ENCODE measurements at regions not wholly inside any gene's neighbourhood (a gene's known extent, or its start where the extent isn't known, plus 50 kb on each side); places are given as distances from the start of the nearest gene placed in this dataset.

DNA sequence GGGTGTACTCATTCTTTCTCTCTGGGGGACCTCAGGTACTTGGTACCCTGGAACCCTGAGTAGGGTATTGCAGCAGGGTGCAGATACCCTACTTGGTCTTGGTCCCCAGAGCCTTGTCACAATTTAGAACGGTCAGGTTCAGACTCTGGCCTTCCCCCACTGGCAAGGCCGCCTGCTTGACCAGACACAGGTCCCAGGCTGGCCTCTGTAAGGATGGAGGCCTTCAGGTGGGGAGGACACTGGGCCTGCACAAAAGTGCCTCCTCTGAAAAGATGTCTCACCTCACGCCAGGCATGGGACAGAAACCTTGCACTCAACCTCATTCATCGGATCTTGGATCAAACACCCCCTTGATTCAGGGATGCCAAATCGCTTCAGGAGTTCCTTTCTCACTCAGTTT, 158.4 kb downstream of the KLF13 start:
- peak overlapping the region; percentile 85 for H3K4me3 Mint-ChIP-seq
- H3K36me3 Mint-ChIP-seq = peaks cover 3% of the 10 kb centered on the region
- no peak overlapping the region for H3K27ac Mint-ChIP-seq
- DNase-seq (ENCODE audit: low spot score in 2 of 2) (no peak), ATAC-seq (ENCODE audit: low read depth) (no peak)
- H3K4me1 Mint-ChIP-seq = peaks cover 21% of the 10 kb centered on the region
- peaks cover 8% of the 10 kb centered on the region for H3K27me3 Mint-ChIP-seq
- no peaks in the 10 kb centered on the region for H3K9me3 Mint-ChIP-seq

- ATAC-seq (ENCODE audit: low read depth) = no peak
- Mint-ChIP-seq H3K36me3 (peaks cover 3% of the 10 kb centered on the region), H3K4me1 (peaks cover 21% of the 10 kb centered on the region), H3K4me3 (no peak overlapping the region), H3K27me3 (peaks cover 8% of the 10 kb centered on the region), H3K9me3 (no peaks in the 10 kb centered on the region), H3K27ac (no peak overlapping the region)
- no peak for DNase-seq (ENCODE audit: low spot score in 2 of 2)
Observed at GRCh38 chr15:31485431-31485830, 158.8 kb downstream of the KLF13 start.

- H3K27me3 Mint-ChIP-seq = peaks cover 8% of the 10 kb centered on the region
- H3K27ac Mint-ChIP-seq = no peak overlapping the region
- peaks cover 21% of the 10 kb centered on the region for H3K4me1 Mint-ChIP-seq
- H3K9me3 Mint-ChIP-seq = peaks cover 1% of the 10 kb centered on the region
- ATAC-seq (ENCODE audit: low read depth) = no peak
- no peak for DNase-seq (ENCODE audit: low spot score in 2 of 2)
- peaks cover 3% of the 10 kb centered on the region for H3K36me3 Mint-ChIP-seq
- H3K4me3 Mint-ChIP-seq = no peak overlapping the region
Observed at GRCh38 chr15:31485911-31486461, 159.4 kb downstream of the KLF13 start.

DNA sequence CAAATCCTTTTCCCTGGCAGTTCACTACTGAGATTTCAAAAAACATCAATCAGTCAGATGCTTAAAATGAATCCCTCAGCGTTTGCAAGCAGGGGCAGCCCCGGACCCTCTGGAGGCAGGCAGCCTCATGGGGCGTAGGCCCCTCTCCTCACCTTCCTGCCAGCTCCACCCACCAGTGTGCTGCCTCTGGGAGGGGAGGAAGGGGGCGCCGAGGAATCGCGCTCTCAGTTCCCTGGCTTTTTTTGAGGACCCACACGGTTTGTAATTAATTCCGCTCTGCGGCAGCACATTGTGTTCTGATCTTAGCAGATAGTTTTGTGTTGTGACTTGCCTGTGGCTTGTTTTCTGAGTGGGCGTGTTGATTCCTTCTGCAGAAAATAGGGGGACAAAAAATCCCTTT, 159.9 kb downstream of the KLF13 start:
- Mint-ChIP-seq H3K4me3 (no peak overlapping the region), H3K9me3 (peaks cover 6% of the 10 kb centered on the region), H3K36me3 (peaks cover 6% of the 10 kb centered on the region), H3K4me1 (peaks cover 21% of the 10 kb centered on the region), H3K27me3 (peaks cover 8% of the 10 kb centered on the region), H3K27ac (no peak overlapping the region)
- DNase-seq (ENCODE audit: low spot score in 2 of 2) = no peak
- ATAC-seq (ENCODE audit: low read depth) = no peak

GRCh38 chr15:31486906-31487695, 160.5 kb downstream of the KLF13 start:
- no peak overlapping the region for H3K4me3 Mint-ChIP-seq
- peaks cover 8% of the 10 kb centered on the region for H3K27me3 Mint-ChIP-seq
- ATAC-seq (ENCODE audit: low read depth) (no peak), DNase-seq (ENCODE audit: low spot score in 2 of 2) (no peak)
- H3K4me1 Mint-ChIP-seq = peaks cover 21% of the 10 kb centered on the region
- H3K9me3 Mint-ChIP-seq = peaks cover 9% of the 10 kb centered on the region
- H3K36me3 Mint-ChIP-seq = peaks cover 6% of the 10 kb centered on the region
- H3K27ac Mint-ChIP-seq = no peak overlapping the region

DNA sequence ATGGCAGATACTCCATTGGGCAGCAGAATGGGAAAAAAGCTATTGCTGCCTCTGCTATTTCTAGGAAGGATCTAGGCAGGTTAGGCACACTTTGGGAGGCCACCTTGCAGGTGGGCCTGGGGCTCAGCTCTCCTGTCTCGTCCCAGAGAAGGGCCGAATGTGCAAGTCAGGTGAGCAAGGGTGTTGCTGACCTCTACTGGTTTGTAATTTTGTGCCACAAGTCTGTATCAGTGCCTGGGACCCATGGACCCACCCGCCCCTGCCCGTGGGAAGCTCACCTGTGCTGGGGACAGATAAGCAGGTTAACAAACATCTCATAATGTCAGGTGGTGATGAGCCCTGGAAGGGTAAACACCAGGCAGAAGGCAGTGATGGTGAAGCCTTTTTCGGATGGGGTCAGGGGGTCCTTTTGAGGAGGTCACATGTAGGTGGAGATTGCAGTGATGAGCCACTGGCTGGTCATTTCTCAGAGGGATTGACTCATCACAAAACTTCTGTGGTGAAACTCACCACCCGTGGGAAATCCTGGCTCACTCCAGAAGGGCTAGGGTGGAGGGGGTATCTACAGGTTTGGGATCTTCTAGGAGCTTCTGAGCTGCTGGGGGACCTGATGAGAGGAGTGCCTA, 161.3 kb downstream of the KLF13 start:
- Mint-ChIP-seq H3K27me3 (peaks cover 7% of the 10 kb centered on the region), H3K36me3 (peaks cover 6% of the 10 kb centered on the region), H3K9me3 (peaks cover 9% of the 10 kb centered on the region), H3K4me1 (peaks cover 20% of the 10 kb centered on the region), H3K27ac (no peak overlapping the region), H3K4me3 (no peak overlapping the region)
- no peak for ATAC-seq (ENCODE audit: low read depth)
- no peak for DNase-seq (ENCODE audit: low spot score in 2 of 2)

DNA sequence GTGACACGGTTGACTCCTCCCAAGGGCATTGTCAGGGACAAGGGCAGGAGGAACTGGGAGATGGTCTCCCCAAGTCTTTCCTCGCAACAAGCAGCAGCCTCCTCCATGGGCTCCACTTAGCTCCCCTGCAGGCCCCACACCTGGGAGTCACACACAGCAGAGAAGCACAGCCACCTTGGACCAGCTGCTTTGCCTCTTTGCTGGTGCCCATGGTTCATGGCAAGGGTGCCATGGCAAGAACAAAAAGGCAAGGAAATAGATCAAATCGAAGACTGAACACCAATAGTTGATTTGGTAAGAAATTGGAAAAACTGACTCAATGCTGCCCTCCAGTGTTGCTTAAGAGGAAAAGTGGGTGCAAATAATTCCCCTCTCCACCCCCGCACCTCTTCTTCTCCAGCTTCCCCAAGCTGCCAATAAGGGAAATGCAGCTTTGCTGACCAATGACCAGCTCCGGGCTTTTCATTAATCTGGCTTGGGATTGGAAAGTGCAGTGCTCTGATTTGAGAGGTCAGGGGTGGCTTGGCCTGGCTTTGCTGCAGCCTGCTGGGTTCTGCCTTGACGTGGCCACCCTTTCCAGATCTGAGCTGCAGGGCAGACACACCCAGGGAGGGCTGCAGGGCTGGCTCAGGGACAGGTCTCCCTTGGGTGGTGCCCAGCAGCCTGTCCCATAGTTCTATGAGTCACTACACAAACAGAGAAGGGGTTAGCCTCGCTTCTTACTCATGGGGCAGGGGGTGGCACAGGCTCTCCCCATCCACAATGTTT, 162.0 kb downstream of the KLF13 start:
- no peak overlapping the region for H3K4me3 Mint-ChIP-seq
- peaks cover 19% of the 10 kb centered on the region for H3K4me1 Mint-ChIP-seq

GRCh38 chr15:31489281-31489680, 162.6 kb downstream of the KLF13 start:
- Mint-ChIP-seq H3K9me3 (peaks cover 9% of the 10 kb centered on the region), H3K4me1 (peaks cover 17% of the 10 kb centered on the region), H3K4me3 (no peak overlapping the region), H3K27ac (no peak overlapping the region), H3K27me3 (peaks cover 3% of the 10 kb centered on the region), H3K36me3 (peaks cover 5% of the 10 kb centered on the region)
- DNase-seq (ENCODE audit: low spot score in 2 of 2) (no peak), ATAC-seq (ENCODE audit: low read depth) (no peak)

More for the DNA sequence above, 162.0 kb downstream of the KLF13 start:
- Mint-ChIP-seq H3K36me3 (peaks cover 6% of the 10 kb centered on the region), H3K27me3 (peaks cover 6% of the 10 kb centered on the region), H3K27ac (no peak overlapping the region), H3K9me3 (peaks cover 9% of the 10 kb centered on the region)
- peak; percentile 73 for ATAC-seq (ENCODE audit: low read depth)
- peak; percentile 48 for DNase-seq (ENCODE audit: low spot score in 2 of 2)

- Mint-ChIP-seq H3K4me3 (no peak overlapping the region), H3K27me3 (no peaks in the 10 kb centered on the region), H3K9me3 (peaks cover 9% of the 10 kb centered on the region), H3K36me3 (peaks cover 2% of the 10 kb centered on the region), H3K27ac (no peak overlapping the region), H3K4me1 (peaks cover 14% of the 10 kb centered on the region)
- peak in 1 of 2 donors; percentile 45 for DNase-seq (ENCODE audit: low spot score in 2 of 2)
- ATAC-seq (ENCODE audit: low read depth) = peak; percentile 55
Observed at GRCh38 chr15:31489801-31490646, 163.4 kb downstream of the KLF13 start.

GRCh38 chr15:31494786-31495185, 168.2 kb downstream of the KLF13 start:
- H3K36me3 Mint-ChIP-seq = peaks cover 2% of the 10 kb centered on the region
- no peaks in the 10 kb centered on the region for H3K27me3 Mint-ChIP-seq
- peaks cover 9% of the 10 kb centered on the region for H3K9me3 Mint-ChIP-seq
- ATAC-seq (ENCODE audit: low read depth) (no peak), DNase-seq (ENCODE audit: low spot score in 2 of 2) (no peak)
- no peak overlapping the region for H3K27ac Mint-ChIP-seq
- no peaks in the 10 kb centered on the region for H3K4me1 Mint-ChIP-seq
- H3K4me3 Mint-ChIP-seq = no peak overlapping the region

GRCh38 chr15:31495281-31495680, 168.6 kb downstream of the KLF13 start:
- H3K9me3 Mint-ChIP-seq = peaks cover 9% of the 10 kb centered on the region

GRCh38 chr15:31497838-31498237, 171.2 kb downstream of the KLF13 start:
- H3K4me3 Mint-ChIP-seq = no peak overlapping the region
- no peak overlapping the region for H3K27ac Mint-ChIP-seq
- ATAC-seq (ENCODE audit: low read depth) (no peak), DNase-seq (ENCODE audit: low spot score in 2 of 2) (no peak)
- H3K4me1 Mint-ChIP-seq = no peaks in the 10 kb centered on the region
- H3K27me3 Mint-ChIP-seq = peaks cover 4% of the 10 kb centered on the region
- H3K9me3 Mint-ChIP-seq = no peaks in the 10 kb centered on the region
- H3K36me3 Mint-ChIP-seq = no peaks in the 10 kb centered on the region

More at GRCh38 chr15:31495281-31495680, 168.6 kb downstream of the KLF13 start:
- Mint-ChIP-seq H3K27me3 (no peaks in the 10 kb centered on the region), H3K4me3 (no peak overlapping the region), H3K27ac (no peak overlapping the region), H3K36me3 (peaks cover 2% of the 10 kb centered on the region), H3K4me1 (no peaks in the 10 kb centered on the region)
- ATAC-seq (ENCODE audit: low read depth) (no peak), DNase-seq (ENCODE audit: low spot score in 2 of 2) (no peak)

GRCh38 chr15:31498329-31498728, 171.7 kb downstream of the KLF13 start:
- no peaks in the 10 kb centered on the region for H3K9me3 Mint-ChIP-seq
- ATAC-seq (ENCODE audit: low read depth) = no peak
- DNase-seq (ENCODE audit: low spot score in 2 of 2) = no peak
- no peaks in the 10 kb centered on the region for H3K36me3 Mint-ChIP-seq
- H3K27ac Mint-ChIP-seq = no peak overlapping the region
- H3K27me3 Mint-ChIP-seq = peaks cover 4% of the 10 kb centered on the region
- H3K4me3 Mint-ChIP-seq = no peak overlapping the region
- H3K4me1 Mint-ChIP-seq = no peaks in the 10 kb centered on the region

Data from memory B cell (primary cell).